ENCODE measurements at regions not wholly inside any gene's neighbourhood (a gene's known extent, or its start where the extent isn't known, plus 50 kb on each side); places are given as distances from the start of the nearest gene placed in this dataset.
"Not testable (repeated sequence)": the region's sequence is repeated elsewhere in the genome, so short reads cannot be mapped to it uniquely, and the experiment has no call there.

GRCh38 chr6:11409371-11409770, 128.2 kb upstream of the TMEM170B start:
- no peak for DNase-seq (ENCODE audit: low spot score)

- no peak for DNase-seq (ENCODE audit: low spot score)
Measured at GRCh38 chr6:11407414-11407813, 130.1 kb upstream of the TMEM170B start.

DNA sequence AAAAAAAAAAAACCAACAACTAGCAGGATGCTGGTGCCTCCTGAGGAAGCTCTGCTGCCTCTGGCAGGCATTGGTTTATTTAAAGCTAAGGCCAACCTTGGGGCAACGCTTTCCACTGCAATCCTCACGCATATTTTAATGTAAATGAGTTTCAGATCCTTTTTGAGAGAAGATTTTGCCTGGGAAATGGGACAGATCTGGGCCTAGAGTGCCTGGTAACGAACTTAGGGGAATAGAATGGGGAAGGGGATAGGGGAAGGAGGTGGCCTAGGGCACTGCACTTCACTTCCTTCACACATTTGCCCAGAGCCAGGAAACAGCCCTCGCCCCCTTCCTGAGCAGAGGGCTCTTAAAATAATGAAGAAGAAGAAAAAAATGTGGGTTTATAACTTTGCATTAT, 132.7 kb upstream of the TMEM170B start:
- DNase-seq (ENCODE audit: low spot score) = no peak

GRCh38 chr6:11404081-11404480, 133.5 kb upstream of the TMEM170B start:
- no peak for DNase-seq (ENCODE audit: low spot score)

DNA sequence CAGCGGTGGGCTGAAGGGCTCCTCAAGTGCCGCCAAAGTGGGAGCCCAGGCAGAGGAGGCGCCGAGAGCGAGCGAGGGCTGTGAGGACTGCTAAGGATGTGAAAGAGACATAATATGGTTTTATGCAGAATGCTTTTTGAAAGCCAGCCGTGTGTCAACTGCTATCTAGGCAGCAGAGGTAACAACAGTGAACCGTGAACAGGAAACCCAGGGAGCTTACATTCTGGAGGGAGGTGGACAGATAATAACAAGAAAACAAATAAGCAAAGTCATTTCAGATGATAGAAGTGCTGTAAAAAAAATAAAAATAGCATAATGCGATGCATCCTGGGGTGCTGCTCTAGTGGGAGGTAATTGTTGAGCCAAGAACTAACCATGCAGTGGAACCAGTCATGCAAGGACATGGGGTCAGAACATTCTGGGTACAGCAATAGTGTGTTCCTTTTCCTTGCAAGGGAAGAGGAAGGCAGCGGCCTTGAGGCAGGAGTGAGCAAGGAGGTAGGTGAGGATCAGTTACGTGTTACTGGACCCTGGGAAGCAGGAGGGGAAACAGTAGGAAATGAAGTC, 134.4 kb upstream of the TMEM170B start:
- DNase-seq (ENCODE audit: low spot score) = no peak

GRCh38 chr6:11402581-11402980, 135.0 kb upstream of the TMEM170B start:
- DNase-seq (ENCODE audit: low spot score) = not testable (repeated sequence)

DNA sequence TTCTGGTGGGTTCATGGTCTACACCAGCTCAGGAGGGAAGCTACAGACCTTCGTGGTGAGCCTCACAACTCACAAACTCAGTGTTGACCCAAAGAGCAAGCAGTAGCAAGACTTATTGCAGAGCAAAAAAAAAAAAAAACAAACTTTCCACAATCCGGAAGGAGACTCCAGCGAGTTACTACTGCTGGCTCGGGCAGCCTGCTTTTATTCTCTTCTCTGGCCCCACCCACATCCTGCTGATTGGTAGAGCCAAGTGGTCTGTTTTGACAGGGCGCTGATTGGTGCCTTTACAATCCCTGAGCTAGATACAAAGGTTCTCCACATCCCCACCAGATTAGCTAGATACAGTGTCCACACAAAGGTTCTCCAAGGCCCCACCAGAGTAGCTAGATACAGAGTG, 135.6 kb upstream of the TMEM170B start:
- not testable (repeated sequence) for DNase-seq (ENCODE audit: low spot score)

DNA sequence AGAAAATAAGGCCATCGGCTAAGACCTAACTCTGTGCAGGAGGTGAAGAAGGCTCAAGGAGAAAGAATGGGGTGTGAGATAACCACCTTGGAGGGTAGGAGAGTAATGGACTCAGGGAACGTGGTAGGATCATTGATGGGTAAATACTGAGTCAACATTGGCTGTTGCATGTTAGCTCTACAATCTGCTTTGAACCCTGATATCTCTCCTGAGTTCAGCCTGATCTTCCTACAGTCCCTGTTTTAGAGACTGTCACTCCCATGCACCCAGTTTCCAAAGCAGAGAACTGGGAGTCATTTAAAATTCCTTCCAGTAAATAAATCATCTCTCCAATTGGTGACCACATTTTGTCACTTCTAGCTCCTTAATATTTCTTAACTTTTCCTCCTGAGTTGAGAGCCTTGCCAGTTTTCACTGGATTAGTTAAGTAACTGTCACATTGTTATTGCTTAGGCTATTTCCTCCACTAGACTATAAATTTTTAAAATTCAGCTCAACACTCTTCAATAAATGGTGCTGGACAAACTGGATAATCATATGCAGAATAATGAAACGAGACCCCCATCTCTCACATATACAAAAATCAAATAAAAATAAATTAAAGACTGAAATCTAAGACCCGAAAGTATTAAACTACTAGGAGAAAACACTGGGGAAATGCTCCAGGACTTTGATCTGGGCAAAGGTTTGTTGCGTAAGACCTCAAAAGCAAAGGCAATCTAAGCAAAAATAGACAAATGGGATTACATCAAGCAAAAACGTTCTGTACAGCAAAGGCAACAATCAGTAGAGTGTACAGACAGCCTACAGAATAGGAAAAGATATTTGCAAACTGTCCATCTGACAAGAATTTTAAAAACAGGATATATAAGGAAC, 138.9 kb upstream of the TMEM170B start:
- no peak for DNase-seq (ENCODE audit: low spot score)

DNA sequence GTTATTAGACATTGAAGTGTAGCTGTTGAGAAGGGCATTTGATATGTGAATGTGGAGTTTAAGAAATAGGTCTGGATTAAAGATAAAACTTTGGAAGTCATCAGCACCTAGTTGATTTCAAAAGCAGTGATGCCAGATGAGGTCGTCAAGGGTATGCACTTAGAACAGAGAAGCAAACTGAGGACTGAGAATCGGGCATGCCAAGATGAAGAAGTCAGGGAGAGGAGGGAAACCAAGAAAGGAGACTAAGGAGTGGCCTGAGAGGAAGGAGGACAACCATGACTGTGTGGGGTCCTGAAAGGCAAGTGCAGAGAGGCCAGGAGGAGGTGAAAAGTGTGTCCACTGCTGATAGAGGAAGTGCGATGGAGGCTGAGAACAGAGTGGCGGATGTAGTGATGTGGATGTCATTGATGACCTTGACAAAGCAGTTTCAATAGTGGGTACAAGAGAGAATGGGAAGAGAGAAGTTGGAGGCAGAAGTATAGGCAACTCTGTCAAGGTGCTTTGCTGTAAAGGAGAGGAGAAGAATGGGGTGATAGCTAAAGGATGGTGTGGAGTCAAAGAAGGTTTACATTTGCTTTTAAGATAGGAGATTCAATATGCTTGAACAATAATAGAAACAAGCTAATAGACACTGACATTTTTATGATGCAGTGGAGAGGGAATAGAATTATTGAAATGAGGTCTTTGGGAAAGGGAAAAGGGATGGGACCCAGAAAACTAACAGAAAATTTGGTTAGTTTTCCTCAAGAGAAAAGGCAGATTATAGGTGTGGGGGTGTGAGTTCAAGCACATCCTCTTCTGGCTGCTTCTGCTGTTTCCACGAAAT, 139.7 kb upstream of the TMEM170B start:
- DNase-seq (ENCODE audit: low spot score) = no peak

DNA sequence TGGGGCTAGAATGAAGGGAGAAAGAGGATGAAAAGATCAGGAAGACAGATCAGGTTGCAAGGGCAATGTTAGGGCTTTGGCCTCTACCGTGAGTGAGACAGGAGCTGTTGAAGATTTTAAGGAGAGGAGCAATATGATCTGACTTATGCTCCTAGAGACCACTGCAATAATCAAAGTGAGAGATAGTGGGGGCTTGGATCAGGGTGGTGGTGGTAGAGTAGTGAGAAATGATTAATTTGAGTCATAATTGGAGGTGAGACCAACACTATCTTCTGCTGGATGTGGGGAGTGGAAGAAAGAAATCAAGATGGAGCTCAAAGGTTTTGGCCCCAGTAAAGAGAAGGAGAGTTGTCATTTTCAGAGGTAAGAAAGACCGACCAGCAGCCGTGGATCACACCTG, 140.7 kb upstream of the TMEM170B start:
- DNase-seq (ENCODE audit: low spot score) = no peak

DNA sequence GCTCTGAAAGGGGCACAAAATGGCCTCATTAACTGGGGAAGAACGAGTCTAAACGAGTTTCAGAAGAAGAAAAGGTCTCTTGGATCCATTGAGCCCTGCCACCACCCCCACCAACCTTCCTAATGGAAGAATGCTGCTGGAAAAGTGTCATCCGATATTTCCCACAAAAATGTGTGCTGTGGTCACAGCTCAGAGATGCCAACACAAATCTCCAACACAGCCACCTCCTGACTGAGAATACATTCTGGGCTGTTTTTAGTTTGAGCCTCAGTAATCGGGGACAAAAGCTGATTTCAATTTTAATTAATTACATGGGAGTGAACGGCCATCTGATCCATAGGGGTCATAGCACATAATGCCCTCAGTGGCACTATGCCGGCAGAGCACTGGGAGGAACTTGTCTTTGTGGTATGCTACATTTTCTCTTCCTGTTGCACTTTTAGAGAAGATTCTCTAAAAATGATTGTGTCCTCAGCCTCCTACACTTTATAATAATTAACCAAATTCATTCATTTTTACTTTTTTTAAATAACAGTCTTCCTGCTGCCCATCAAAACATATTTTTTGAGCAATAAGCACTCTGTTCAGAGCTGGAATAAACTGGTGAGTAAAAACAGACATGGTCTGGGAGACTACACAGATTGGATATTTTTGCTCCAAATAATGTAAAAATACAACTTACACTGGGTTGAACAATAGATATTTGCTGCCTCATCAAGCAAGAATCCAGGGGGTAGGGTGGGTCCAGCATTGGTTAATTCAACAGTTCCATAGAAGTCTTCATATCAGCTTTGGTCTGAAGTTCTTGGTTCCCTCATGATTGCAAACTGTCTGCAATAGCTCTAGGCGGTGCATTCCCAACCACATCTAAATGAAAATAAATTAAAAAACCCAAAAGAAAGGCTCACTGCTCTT, 143.6 kb upstream of the TMEM170B start:
- DNase-seq (ENCODE audit: low spot score) = peak; percentile 72

DNA sequence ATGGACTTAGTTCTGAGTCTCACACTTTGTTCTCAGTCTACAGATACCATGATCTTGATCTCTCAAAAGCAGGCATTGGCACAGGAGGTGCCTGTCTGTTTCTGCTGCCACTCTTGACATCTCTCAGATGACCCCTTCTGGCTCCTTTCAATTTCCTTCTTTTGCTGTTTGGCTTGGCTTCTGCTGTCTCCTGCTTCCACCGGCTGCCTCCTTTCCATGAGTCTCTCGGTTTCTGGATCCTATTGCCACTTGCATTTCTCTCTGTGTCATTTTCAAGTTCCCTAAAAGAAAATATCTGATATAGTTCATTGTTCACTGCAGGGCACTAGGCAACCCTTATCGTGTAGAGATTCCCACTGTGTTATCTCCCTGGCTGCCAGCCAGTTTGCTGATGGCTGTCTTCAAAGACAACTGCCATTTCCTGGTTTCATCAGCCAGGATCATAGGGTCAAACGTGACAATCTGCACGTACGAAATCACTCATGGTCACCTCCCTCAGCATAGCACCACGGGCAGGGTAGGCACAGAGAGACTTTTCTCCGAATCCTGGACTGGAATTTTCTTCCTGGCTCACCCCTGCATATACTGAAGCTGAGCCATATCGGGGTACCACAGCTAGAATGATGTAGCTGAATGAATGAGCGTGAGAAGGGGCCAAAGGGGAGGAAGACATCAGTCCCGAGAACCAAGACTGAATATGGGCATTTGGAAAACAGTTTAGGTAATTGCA, 144.6 kb upstream of the TMEM170B start:
- DNase-seq (ENCODE audit: low spot score) = no peak

GRCh38 chr6:11391934-11392777, 145.4 kb upstream of the TMEM170B start:
- DNase-seq (ENCODE audit: low spot score) = no peak

- DNase-seq (ENCODE audit: low spot score) = no peak
Measured at GRCh38 chr6:11389977-11390376, 147.6 kb upstream of the TMEM170B start.

- no peak for DNase-seq (ENCODE audit: low spot score)
Measured at GRCh38 chr6:11388983-11389944, 148.3 kb upstream of the TMEM170B start.

- DNase-seq (ENCODE audit: low spot score) = no peak
Measured at GRCh38 chr6:11387707-11388430, 149.7 kb upstream of the TMEM170B start.

DNA sequence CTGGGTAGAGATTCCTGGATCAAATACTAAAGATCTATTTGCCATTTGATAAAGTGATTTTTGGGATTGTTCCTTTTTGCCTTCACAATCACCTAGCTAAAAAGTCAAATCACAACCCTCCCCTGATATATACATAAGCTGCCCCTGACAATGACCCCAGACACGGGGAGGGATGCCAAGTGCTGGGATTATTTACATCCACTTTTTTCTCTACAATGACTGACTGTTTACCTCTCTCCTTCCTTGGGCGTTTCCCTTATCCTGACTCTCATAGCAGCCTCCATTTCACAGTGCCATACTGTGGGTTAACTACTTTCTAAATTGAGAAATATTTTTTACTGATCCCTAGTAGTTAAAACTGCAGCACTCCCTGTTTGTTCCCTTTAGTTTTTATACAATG, 150.8 kb upstream of the TMEM170B start:
- no peak for DNase-seq (ENCODE audit: low spot score)

- no peak for DNase-seq (ENCODE audit: low spot score)
Measured at GRCh38 chr6:11386323-11386722, 151.2 kb upstream of the TMEM170B start.

Measured in hepatic stellate cell (primary cell).